Liver (tissue), 3 donors: ENCODE measurements at regions not wholly inside any gene's neighbourhood (a gene's known extent, or its start where the extent isn't known, plus 50 kb on each side); places are given as distances from the start of the nearest gene placed in this dataset.

Experiments
- RXRA ChIP-seq, 2 donors: IDR thresholded peaks; 2 replicates each; pipeline ENCODE4 v1.6.1; 2017 to 2018; ENCODE audit warnings: antibody characterized with exemption in 2 of 2, mild to moderate bottlenecking in 1 of 2
- YY1 ChIP-seq: IDR thresholded peaks from 2 replicates; pipeline ENCODE4 v1.6.1; 2016; ENCODE audit warnings: antibody characterized with exemption, mild to moderate bottlenecking
- TF ChIP-seq, protein P1 (sequence below): fragments of 150-350 bp; IDR thresholded peaks from 2 replicates; pipeline ENCODE4 v1.5.1; 2017; ENCODE audit warnings: improper control_type of control experiment, low read depth, low read length; ENCODE audit not compliant: missing input control
- TF ChIP-seq, protein P2 (sequence below): IDR thresholded peaks from 2 replicates; pipeline ENCODE4 v1.6.1; 2016; ENCODE audit warnings: antibody characterized with exemption
- donor health status: healthy.
- donor health status: healthy.

DNA sequence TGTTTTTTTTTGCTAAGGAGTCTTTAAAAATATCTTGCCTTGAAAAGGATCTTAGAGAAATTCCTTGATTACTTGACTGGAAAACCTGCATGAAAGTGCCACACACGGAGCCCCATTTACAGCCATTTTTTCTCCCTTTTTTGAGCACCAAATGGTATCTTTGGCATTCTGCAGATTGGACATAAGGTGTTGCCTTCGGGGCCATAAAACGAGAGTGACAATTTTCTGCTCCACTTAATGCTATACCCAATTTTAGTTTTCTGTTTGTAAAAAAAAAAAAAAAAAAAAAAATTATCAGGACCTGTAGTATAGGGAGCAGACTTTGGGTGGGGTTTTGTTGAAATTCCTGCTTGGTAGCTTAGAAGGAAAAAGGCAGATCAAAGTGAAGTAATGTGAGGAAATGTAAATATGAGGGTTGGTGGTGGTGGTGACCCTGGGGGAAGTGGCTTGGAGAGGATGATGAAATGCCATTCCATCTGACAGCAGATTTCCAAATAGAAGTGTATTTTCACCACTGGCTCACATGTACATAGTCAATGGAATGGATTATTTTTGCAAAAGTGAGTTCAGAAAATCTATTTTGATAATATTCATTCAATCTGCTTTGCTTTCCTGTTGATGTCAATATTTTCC is 212.1 kb upstream of the SOX4 start:
- TF ChIP-seq RXRA (IDR thresholded peaks at IDR 0.05), result no peak
- TF ChIP-seq, protein P1, sequence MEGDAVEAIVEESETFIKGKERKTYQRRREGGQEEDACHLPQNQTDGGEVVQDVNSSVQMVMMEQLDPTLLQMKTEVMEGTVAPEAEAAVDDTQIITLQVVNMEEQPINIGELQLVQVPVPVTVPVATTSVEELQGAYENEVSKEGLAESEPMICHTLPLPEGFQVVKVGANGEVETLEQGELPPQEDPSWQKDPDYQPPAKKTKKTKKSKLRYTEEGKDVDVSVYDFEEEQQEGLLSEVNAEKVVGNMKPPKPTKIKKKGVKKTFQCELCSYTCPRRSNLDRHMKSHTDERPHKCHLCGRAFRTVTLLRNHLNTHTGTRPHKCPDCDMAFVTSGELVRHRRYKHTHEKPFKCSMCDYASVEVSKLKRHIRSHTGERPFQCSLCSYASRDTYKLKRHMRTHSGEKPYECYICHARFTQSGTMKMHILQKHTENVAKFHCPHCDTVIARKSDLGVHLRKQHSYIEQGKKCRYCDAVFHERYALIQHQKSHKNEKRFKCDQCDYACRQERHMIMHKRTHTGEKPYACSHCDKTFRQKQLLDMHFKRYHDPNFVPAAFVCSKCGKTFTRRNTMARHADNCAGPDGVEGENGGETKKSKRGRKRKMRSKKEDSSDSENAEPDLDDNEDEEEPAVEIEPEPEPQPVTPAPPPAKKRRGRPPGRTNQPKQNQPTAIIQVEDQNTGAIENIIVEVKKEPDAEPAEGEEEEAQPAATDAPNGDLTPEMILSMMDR, result no peak
- TF ChIP-seq, protein P2, sequence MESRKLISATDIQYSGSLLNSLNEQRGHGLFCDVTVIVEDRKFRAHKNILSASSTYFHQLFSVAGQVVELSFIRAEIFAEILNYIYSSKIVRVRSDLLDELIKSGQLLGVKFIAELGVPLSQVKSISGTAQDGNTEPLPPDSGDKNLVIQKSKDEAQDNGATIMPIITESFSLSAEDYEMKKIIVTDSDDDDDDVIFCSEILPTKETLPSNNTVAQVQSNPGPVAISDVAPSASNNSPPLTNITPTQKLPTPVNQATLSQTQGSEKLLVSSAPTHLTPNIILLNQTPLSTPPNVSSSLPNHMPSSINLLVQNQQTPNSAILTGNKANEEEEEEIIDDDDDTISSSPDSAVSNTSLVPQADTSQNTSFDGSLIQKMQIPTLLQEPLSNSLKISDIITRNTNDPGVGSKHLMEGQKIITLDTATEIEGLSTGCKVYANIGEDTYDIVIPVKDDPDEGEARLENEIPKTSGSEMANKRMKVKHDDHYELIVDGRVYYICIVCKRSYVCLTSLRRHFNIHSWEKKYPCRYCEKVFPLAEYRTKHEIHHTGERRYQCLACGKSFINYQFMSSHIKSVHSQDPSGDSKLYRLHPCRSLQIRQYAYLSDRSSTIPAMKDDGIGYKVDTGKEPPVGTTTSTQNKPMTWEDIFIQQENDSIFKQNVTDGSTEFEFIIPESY, result no peak
- TF ChIP-seq YY1, result no peak
